ENCODE measurements at regions not wholly inside any gene's neighbourhood (a gene's known extent, or its start where the extent isn't known, plus 50 kb on each side); places are given as distances from the start of the nearest gene placed in this dataset.

- TF ChIP-seq SPI1 (IDR thresholded peaks at IDR 0.05; ENCODE audit: borderline replicate concordance, low read depth) (no peak), POLR2AphosphoS5 (IDR thresholded peaks at IDR 0.05; ENCODE audit: low read depth) (no peak), GABPA (IDR thresholded peaks at IDR 0.05; ENCODE audit: low read depth) (no peak)
- TF ChIP-seq, protein P1, sequence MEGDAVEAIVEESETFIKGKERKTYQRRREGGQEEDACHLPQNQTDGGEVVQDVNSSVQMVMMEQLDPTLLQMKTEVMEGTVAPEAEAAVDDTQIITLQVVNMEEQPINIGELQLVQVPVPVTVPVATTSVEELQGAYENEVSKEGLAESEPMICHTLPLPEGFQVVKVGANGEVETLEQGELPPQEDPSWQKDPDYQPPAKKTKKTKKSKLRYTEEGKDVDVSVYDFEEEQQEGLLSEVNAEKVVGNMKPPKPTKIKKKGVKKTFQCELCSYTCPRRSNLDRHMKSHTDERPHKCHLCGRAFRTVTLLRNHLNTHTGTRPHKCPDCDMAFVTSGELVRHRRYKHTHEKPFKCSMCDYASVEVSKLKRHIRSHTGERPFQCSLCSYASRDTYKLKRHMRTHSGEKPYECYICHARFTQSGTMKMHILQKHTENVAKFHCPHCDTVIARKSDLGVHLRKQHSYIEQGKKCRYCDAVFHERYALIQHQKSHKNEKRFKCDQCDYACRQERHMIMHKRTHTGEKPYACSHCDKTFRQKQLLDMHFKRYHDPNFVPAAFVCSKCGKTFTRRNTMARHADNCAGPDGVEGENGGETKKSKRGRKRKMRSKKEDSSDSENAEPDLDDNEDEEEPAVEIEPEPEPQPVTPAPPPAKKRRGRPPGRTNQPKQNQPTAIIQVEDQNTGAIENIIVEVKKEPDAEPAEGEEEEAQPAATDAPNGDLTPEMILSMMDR (IDR thresholded peaks at IDR 0.05; ENCODE audit: insufficient read depth, low read length) = no peak
- TF ChIP-seq, protein P2, sequence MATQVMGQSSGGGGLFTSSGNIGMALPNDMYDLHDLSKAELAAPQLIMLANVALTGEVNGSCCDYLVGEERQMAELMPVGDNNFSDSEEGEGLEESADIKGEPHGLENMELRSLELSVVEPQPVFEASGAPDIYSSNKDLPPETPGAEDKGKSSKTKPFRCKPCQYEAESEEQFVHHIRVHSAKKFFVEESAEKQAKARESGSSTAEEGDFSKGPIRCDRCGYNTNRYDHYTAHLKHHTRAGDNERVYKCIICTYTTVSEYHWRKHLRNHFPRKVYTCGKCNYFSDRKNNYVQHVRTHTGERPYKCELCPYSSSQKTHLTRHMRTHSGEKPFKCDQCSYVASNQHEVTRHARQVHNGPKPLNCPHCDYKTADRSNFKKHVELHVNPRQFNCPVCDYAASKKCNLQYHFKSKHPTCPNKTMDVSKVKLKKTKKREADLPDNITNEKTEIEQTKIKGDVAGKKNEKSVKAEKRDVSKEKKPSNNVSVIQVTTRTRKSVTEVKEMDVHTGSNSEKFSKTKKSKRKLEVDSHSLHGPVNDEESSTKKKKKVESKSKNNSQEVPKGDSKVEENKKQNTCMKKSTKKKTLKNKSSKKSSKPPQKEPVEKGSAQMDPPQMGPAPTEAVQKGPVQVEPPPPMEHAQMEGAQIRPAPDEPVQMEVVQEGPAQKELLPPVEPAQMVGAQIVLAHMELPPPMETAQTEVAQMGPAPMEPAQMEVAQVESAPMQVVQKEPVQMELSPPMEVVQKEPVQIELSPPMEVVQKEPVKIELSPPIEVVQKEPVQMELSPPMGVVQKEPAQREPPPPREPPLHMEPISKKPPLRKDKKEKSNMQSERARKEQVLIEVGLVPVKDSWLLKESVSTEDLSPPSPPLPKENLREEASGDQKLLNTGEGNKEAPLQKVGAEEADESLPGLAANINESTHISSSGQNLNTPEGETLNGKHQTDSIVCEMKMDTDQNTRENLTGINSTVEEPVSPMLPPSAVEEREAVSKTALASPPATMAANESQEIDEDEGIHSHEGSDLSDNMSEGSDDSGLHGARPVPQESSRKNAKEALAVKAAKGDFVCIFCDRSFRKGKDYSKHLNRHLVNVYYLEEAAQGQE (IDR thresholded peaks at IDR 0.05; ENCODE audit: insufficient replicate concordance, low read depth) = no peak
- no peaks in the 10 kb centered on the region for H3K27me3 ChIP-seq (ENCODE audit: insufficient read depth, poor library complexity, severe bottlenecking)
- no peak overlapping the region for H3K27ac ChIP-seq (replicated peaks)
- H3K4me3 ChIP-seq (replicated peaks; ENCODE audit: insufficient read depth, low read length) = no peak overlapping the region
- no peak for DNase-seq (ENCODE audit: low read depth in 1 of 2, low spot score in 1 of 2)
Measured at GRCh38 chr6:78020586-78020985, 367.7 kb downstream of the MEI4 start.

DNA sequence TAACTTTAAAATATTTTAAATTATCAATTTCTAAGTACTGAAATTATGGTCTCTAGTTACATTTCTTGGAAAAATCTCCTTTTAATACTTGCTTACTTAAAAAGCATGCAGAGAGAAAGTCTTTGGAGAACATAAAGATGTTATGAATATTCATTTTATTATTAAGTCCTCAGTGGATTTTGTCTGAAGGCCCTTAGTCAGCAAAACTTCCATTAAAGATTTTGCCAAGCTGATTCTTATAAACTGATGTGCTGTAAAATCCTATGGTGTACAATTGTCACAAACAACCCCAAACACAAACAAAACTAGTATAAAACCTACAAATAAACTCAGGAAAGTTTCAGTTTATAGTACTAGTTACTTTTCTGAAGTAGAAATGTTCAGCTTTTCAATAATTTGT lies 372.7 kb downstream of the MEI4 start:
- Histone ChIP-seq H3K27ac (replicated peaks) (no peak overlapping the region), H3K27me3 (ENCODE audit: insufficient read depth, poor library complexity, severe bottlenecking) (no peaks in the 10 kb centered on the region), H3K4me3 (replicated peaks; ENCODE audit: insufficient read depth, low read length) (no peak overlapping the region)
- DNase-seq (ENCODE audit: low read depth in 1 of 2, low spot score in 1 of 2) = no peak
- TF ChIP-seq, protein P2 (IDR thresholded peaks at IDR 0.05; ENCODE audit: insufficient replicate concordance, low read depth) = no peak
- TF ChIP-seq, protein P1 (IDR thresholded peaks at IDR 0.05; ENCODE audit: insufficient read depth, low read length) = no peak
- TF ChIP-seq POLR2AphosphoS5 (IDR thresholded peaks at IDR 0.05; ENCODE audit: low read depth) (no peak), SPI1 (IDR thresholded peaks at IDR 0.05; ENCODE audit: borderline replicate concordance, low read depth) (no peak), GABPA (IDR thresholded peaks at IDR 0.05; ENCODE audit: low read depth) (no peak)

DNA sequence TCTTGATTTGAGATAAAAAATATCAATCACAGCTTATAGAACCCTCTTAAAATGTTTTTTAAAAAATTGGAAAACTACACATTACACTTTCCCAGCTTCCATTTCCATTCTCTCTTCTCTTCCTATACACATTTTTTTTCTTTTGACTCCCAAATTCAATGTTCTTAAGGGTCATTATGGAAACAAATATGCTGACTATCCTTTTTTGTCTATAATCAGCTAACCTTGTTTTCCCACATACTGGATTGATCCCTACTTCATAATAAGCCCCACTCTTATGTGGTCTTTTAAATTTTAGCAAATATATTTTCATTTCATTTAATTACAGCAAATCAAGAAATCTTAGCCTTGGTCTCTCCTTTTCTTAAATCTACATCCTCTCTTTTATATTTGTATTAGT lies 378.4 kb downstream of the MEI4 start:
- no peak for DNase-seq (ENCODE audit: low read depth in 1 of 2, low spot score in 1 of 2)
- no peak overlapping the region for H3K27ac ChIP-seq (replicated peaks)
- H3K4me3 ChIP-seq (replicated peaks; ENCODE audit: insufficient read depth, low read length) = no peak overlapping the region
- H3K27me3 ChIP-seq (ENCODE audit: insufficient read depth, poor library complexity, severe bottlenecking) = no peaks in the 10 kb centered on the region
- TF ChIP-seq SPI1 (IDR thresholded peaks at IDR 0.05; ENCODE audit: borderline replicate concordance, low read depth) (no peak), GABPA (IDR thresholded peaks at IDR 0.05; ENCODE audit: low read depth) (no peak), POLR2AphosphoS5 (IDR thresholded peaks at IDR 0.05; ENCODE audit: low read depth) (no peak)
- TF ChIP-seq, protein P2 (IDR thresholded peaks at IDR 0.05; ENCODE audit: insufficient replicate concordance, low read depth) = no peak
- TF ChIP-seq, protein P1 (IDR thresholded peaks at IDR 0.05; ENCODE audit: insufficient read depth, low read length) = no peak
